GM19238 (cell line): ENCODE measurements at regions not wholly inside any gene's neighbourhood (a gene's known extent, or its start where the extent isn't known, plus 50 kb on each side); places are given as distances from the start of the nearest gene placed in this dataset.

Experiments
- DNase-seq: peaks from one replicate; pipeline ENCODE4 v3.0.0; 2011; ENCODE audit warnings: low spot score; ENCODE audit not compliant: insufficient read length

- no peak for DNase-seq
Observed at GRCh38 chr5:40414922-40415321, 264.8 kb upstream of the PTGER4 start.

- no peak for DNase-seq
Observed at GRCh38 chr5:40413743-40414142, 266.0 kb upstream of the PTGER4 start.

- no peak for DNase-seq
Observed at GRCh38 chr5:40412771-40413170, 266.9 kb upstream of the PTGER4 start.

GRCh38 chr5:40410964-40411635, 268.6 kb upstream of the PTGER4 start:
- no peak for DNase-seq

GRCh38 chr5:40410231-40410861, 269.4 kb upstream of the PTGER4 start:
- DNase-seq = no peak

- DNase-seq = no peak
Observed at GRCh38 chr5:40409601-40410000, 270.1 kb upstream of the PTGER4 start.

DNA sequence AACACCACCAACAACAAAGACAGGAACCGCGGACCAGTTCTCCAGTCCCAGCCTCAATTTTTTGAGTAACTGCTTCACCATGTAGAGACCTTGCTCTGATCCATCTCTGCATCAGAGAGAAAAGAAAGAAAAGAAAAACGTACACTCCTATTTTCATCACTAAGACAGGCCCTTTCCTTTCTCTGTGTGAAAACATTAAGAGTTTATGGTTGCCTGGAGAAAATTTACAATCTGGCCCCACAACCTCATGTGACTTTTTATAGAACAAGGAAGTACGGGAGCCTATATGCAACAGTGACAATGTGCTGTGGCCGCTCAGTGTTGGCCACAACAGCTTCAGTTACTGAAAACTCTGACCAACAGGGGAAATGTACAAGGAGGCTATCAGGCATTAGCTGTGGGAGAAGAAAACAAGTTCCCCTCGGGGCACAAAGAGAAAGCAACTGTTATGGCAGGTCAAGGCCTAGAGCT, 272.9 kb upstream of the PTGER4 start:
- no peak for DNase-seq

DNA sequence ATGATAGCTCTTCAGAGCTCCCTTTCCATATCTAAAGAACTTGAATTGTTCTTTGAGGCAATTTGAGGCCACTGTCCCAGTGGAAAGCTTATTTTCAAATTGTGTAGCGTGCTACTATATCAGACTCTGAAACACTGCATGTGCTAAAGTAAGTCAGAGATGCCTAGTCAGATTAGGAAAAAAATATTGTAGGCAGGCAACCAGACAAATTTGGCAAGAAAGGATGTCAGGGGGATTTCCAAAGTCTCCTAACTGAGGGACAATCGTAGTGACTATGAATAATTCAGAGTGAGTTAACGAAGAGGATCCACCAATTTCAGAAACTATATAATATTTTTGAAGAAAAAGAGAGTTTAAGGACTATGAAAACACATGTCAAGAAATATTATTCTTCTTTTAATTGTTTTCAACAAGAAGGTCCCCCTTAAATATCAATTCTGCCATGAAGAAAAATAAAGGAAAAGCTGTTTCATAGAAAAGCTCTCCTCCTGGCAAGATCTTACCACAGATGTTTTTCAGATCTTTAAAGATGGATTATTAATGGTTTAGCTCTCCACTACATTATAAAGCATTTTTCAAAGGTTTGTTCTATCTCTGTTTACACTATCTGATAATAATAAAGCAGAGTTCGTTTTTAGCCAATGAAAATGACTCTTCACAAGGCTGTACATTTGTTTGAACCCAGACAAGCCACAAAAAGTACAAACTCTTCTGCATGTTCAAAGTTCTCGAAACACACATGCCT, 273.5 kb upstream of the PTGER4 start:
- no peak for DNase-seq

DNA sequence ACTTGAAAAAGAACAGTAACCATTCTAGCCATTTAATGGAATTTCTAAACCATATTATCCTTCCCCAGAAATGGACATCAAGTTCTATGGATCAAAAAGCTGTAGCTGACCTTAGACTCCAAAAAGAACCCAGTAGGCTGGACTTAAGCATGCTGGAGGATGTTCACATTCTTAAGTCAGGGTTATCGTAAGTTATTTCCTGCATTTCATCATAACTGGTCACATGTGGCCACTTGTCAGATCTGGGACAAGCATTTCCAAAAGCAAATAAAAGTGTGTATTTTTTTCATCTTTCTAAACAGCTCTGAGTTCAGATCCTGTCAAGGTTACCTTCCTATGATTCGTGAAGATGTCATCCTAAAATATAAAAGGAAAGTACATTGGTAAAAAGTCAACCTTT, 274.5 kb upstream of the PTGER4 start:
- DNase-seq = no peak

- DNase-seq = no peak
Observed at GRCh38 chr5:40404613-40405012, 275.1 kb upstream of the PTGER4 start.

GRCh38 chr5:40402007-40402364, 277.7 kb upstream of the PTGER4 start:
- no peak for DNase-seq

GRCh38 chr5:40401284-40402006, 278.3 kb upstream of the PTGER4 start:
- DNase-seq = no peak

DNA sequence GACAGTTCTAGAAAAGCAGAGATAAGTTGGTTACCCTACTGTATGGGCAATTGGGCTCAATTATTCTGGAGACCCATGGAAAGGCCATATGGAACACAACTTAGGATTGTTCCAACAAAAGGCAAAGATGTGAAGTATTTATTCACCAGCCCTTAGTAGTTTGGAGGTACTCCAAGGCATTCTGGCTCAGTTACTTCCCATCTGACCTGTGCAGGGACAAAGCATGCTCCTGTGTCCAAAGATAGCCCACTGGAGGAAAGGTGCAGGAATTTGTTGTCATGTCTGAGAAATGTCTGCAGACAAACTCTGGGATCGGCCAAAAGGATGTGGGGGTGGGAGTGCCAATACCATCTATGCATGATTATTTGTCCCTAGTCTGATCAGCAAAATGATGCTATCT, 279.5 kb upstream of the PTGER4 start:
- no peak for DNase-seq

- no peak for DNase-seq
Observed at GRCh38 chr5:40399349-40399748, 280.4 kb upstream of the PTGER4 start.

DNA sequence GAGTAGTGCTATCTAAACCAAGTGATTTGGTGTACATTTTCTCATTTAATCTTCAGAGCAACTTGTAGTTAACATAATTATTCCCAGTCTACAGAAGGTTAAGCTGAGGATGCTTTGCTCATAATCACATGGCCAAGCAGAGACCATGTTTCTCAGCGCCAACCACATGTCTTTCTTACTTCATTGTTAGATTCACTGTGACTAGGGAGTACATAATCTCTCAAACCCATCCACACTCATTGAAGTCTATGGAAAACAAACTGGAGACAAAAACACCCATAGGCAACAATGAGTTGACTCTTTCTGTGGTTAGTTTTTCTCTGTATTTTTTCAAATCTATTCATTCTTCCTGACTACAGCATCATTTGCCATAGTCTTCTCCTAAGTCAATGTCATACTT, 281.7 kb upstream of the PTGER4 start:
- DNase-seq = no peak

- DNase-seq = no peak
Observed at GRCh38 chr5:40397091-40397490, 282.6 kb upstream of the PTGER4 start.

DNA sequence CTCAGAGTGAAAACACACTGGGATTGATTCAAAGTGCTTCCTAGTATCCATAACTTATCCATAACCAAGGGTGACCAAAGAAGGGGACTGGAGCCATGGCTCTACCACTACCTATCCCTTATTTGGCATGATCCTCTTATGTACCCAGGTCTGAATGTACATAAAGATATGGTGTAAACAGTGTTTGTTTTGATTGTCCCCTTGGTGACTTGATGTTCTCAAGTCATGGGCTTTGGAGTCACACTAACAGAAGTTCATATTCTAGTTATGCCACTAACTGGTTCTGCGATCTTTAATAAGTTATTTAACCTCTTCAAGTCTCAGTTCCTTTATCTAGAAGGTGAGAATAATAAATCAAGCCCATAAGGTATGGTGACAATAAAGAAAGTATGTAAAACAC, 283.4 kb upstream of the PTGER4 start:
- DNase-seq = no peak

DNA sequence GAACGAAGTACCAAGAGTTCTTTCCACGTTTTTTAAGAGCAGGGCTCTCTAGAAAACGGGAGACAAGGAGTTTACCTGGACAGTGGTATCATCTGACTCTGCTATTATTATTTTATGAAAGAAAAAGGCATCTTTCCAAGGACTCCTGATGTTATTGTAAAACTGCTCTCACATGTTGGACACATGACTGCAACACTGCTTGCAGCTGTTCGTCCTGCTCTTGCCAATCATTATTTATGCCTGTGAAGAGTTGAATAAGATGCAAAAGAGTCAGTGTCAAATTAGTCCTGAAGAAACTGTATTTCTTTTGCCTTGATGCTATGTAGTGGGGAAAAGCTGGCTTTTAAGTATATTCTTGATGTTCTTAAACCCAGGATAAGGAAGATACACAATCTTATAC, 284.5 kb upstream of the PTGER4 start:
- no peak for DNase-seq

- no peak for DNase-seq
Observed at GRCh38 chr5:40394698-40395097, 285.0 kb upstream of the PTGER4 start.

DNA sequence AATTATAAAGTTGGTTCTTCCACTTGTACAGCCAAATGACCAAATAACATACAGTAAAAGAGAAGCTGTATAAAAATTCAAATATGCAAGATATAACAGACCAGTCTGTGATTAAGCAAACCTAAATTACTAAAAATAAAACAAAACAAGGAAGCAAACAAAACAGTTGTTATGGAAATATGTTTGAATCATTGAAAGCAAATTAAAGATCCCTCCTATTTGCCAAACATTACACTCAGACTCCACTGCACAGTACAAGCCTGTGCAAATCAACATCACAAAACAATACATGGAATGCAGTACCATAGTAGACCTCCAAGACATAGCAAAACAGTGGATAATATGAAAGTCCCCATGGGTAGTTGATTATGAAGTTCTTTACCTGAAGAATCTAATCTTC, 288.1 kb upstream of the PTGER4 start:
- DNase-seq = no peak

- DNase-seq = no peak
Observed at GRCh38 chr5:40390281-40391149, 289.2 kb upstream of the PTGER4 start.
